ENCODE measurements at regions not wholly inside any gene's neighbourhood (a gene's known extent, or its start where the extent isn't known, plus 50 kb on each side); places are given as distances from the start of the nearest gene placed in this dataset.

DNA sequence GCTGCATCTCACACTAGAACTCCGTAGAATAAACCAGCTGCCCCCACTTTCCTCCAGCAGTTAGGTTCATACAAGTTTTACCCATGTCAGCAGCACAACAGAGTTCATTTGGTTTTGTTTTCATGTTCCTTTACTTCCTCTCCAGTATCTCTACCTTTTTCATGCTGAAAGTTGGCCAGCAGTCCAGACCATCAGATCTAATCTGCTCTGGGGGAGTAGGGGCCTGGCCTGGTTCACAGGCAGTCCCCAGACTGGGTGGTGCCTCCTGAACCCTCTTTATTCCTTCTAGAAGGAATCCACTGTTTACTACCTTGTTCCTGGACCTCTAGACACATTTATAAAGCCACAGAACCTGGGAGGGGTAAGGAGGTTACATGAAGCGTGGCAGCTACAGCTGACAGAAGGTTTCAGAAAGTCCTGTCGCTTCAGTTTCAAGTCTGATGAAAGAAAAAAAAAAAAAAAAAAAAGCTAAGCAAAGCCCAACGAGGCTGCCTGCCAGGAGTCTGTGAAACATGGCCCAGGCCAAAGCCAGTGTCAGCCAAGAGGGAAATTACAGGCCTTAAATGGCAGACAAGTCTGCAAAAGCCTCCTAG lies 184.6 kb upstream of the JUN start:
- TF ChIP-seq EGR1 (IDR thresholded peaks at IDR 0.05; ENCODE audit: borderline replicate concordance, low read depth, low read length) (no peak), KDM1A (IDR thresholded peaks at IDR 0.05; ENCODE audit: borderline replicate concordance, low read length) (no peak), CHD2 (IDR thresholded peaks at IDR 0.05; ENCODE audit: low read length) (no peak), SP1 (IDR thresholded peaks at IDR 0.05; ENCODE audit: low read depth, low read length) (no peak), CEBPB (IDR thresholded peaks at IDR 0.05; ENCODE audit: low read depth, low read length) (no peak), CBX5 (IDR thresholded peaks at IDR 0.05; ENCODE audit: low read depth, low read length) (no peak)
- TF ChIP-seq, protein P1, sequence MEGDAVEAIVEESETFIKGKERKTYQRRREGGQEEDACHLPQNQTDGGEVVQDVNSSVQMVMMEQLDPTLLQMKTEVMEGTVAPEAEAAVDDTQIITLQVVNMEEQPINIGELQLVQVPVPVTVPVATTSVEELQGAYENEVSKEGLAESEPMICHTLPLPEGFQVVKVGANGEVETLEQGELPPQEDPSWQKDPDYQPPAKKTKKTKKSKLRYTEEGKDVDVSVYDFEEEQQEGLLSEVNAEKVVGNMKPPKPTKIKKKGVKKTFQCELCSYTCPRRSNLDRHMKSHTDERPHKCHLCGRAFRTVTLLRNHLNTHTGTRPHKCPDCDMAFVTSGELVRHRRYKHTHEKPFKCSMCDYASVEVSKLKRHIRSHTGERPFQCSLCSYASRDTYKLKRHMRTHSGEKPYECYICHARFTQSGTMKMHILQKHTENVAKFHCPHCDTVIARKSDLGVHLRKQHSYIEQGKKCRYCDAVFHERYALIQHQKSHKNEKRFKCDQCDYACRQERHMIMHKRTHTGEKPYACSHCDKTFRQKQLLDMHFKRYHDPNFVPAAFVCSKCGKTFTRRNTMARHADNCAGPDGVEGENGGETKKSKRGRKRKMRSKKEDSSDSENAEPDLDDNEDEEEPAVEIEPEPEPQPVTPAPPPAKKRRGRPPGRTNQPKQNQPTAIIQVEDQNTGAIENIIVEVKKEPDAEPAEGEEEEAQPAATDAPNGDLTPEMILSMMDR (IDR thresholded peaks at IDR 0.05; ENCODE audit: control extremely low read depth in 1 of 3, insufficient read depth in 1 of 3, low read depth in 1 of 3, low read length in 3 of 3) = no peak
- TF ChIP-seq, protein P2, sequence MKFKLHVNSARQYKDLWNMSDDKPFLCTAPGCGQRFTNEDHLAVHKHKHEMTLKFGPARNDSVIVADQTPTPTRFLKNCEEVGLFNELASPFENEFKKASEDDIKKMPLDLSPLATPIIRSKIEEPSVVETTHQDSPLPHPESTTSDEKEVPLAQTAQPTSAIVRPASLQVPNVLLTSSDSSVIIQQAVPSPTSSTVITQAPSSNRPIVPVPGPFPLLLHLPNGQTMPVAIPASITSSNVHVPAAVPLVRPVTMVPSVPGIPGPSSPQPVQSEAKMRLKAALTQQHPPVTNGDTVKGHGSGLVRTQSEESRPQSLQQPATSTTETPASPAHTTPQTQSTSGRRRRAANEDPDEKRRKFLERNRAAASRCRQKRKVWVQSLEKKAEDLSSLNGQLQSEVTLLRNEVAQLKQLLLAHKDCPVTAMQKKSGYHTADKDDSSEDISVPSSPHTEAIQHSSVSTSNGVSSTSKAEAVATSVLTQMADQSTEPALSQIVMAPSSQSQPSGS (IDR thresholded peaks at IDR 0.05; ENCODE audit: low read length) = no peak
- TF ChIP-seq, protein P3, sequence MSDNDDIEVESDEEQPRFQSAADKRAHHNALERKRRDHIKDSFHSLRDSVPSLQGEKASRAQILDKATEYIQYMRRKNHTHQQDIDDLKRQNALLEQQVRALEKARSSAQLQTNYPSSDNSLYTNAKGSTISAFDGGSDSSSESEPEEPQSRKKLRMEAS (IDR thresholded peaks at IDR 0.05) = no peak

All from H1 (cell line).